Inflammatory macrophage (primary cell): ENCODE measurements at regions not wholly inside any gene's neighbourhood (a gene's known extent, or its start where the extent isn't known, plus 50 kb on each side); places are given as distances from the start of the nearest gene placed in this dataset.

Experiments
- DNase-seq, 2 donors: peaks; one replicate each; pipeline ENCODE4 v3.0.0-alpha.2; 2020 to 2022

DNA sequence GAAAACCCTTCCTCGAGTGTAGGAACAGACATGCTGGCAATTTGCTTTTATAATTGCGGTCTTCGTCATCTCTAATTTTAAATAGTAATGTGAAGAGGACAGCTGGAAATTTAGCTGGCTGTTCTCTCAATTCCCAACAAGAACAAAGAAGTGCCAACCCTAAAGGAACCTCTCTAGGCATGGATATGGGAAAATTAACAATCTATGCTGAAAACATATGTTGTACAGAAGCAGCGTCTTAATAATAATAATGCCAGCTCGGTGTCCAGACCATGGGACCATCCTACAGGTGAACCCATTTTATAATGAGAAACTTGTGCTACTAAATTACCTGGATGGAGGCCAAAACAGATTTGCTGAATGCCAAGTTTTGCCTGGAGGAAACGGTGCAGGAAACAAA lies 641.4 kb upstream of the MGMT start:
- DNase-seq: no peak

DNA sequence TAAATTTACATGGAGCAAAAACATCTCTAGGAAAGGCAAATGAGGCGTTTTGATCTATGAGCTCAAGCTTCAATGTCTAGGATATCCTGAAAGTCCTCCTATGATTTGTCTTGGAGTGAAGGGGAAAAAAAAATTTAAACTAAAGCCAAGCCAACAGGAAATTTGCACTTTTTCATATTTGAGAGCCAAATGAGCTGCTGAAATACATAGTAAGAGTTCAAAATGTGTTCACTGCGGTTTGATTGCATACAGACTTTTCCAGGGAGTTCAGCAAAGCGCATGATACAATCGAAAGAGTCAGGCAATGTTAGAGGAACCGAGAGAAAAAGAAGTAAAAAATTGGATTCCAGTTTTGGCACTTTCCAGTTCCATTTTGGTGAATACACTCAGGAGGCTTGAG lies 633.4 kb upstream of the MGMT start:
- no peak for DNase-seq

- DNase-seq: no peak
Observed at GRCh38 chr10:128835361-128835760, 631.7 kb upstream of the MGMT start.

GRCh38 chr10:128837478-128837877 lies 629.6 kb upstream of the MGMT start:
- no peak for DNase-seq

DNA sequence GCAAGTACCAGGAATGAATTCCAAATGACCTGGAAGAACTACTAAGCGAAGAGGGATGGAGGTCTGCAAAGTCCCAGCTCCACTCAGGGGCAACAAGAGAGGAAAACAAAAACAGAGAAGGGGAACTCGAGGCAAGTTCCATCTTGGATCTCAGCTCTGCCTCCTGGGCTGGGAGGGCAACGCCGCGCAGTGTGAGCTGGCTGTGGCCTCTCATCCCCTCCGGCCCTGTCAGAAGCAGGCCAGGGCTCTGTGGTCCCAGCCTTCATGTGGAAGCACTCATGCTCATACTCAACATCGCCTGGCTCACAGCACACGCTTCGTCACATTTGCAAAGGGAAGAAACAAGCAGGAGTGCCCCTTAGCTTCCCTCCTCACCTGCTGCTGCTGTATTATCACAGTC lies 627.9 kb upstream of the MGMT start:
- no peak for DNase-seq

GRCh38 chr10:128839701-128840100 lies 627.3 kb upstream of the MGMT start:
- DNase-seq: no peak

DNA sequence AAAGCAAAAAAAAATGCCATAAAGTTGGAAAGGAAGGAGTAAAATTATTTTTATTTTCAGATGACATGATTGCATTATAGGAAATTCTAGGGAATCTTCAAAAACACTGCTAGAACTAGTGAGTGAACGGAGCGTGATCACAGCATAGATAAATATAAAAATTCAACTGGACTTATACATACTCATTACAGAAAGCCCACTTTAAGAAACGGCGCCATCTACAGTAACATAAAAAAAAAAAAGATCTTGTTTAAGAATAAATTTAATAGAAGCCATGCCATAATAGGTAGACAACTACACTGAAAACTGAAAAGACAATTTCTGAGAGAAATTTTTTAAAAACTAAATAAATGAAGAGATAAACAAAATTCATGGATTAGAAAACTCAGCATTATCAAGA lies 623.1 kb upstream of the MGMT start:
- no peak for DNase-seq

- DNase-seq: no peak
Observed at GRCh38 chr10:128846927-128847326, 620.1 kb upstream of the MGMT start.

DNA sequence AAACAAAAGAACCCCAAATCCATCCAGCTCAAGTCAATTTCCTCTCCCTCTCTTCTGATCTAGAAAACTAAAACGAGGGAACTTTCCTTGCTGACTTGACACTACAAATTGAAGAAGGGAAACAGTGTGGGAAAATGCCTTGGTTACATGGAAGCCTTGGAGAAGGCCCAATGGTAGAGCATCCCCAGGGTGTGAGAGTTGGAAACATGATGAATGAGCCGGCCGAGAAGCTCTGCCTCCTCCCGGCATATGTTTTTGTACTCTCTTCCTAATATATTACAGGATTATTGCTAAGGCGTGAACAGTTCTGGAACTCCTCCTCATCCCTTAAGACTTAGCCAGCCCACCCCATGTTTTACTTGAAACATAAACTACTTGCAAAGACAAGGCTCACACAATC lies 618.2 kb upstream of the MGMT start:
- no peak for DNase-seq

- no peak for DNase-seq
Observed at GRCh38 chr10:128850647-128851046, 616.4 kb upstream of the MGMT start.

DNA sequence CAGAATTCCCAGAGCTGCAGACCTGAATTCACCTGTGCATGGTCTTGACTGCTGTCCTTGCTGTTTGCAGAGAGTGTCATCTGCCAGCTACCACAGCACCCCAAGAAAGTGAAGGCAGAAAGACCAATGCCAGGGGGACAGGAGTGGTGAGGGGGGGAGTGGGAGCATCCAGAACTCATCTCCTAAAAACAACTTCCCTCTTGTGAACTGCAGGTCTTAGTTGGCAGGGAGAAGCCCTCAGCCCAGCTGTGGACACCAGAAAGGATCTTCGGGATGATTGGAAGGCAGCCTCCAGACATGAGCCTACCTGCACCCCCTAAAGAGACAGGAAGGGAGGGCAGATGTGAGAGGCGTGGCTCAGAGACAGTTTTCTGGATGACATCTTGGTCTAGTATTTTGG lies 615.8 kb upstream of the MGMT start:
- no peak for DNase-seq

DNA sequence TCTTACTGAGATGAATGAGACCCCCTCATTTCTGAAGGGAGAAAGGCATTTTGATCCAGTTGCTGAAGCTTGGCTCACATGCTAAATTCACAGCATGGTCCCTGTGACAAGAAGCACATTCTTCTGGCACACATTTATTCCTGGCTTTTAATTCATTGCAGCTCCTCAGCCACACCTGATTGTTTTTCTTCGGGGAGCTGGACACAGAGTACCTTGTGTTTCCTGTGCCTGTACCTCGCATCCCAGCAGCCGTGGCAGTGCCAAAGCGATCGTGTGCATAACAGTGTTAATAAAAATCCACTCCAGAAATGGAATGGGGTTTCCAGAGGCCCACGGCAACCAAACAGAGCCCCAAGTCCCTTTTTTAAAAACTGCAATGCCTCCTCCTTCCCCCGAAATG lies 615.3 kb upstream of the MGMT start:
- DNase-seq: no peak

DNA sequence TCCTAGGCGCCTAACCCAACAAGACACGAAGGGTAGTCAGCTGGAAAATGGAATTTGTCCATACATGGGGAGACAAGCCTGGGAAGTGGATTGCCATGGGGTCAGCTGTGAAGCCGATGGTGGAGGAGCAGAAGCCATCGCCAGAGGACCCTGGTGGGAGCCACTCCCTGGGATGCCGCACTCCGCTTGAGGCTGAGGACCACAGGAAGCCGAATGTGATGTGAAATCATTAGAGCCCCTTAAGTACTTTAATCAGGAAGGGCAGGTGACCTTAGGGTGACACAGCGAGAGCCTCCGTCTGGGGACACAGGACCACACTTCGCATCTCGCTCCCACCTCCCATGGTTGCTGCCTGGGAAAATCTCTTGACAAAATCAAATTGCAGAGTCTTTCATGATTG lies 614.6 kb upstream of the MGMT start:
- no peak for DNase-seq

GRCh38 chr10:128852902-128853301 lies 614.1 kb upstream of the MGMT start:
- DNase-seq: no peak

DNA sequence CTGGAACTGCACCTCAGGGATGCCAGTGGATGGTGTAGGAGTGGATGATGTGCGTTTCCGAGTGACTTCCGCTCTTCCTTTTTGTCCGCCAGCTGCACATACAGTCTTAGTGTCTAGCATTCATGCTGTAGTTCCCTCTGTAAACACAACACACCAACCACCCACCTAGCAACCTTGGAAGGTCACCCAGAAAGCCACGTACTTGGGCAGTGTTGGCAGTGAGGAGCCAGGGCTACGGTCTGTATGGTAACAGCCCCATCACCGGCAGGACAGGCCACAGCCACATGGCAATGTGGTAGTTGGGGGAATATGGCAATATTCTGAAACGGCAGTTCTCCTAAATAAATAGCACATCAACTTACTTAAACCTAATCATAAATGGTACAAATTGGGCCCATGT lies 613.5 kb upstream of the MGMT start:
- no peak for DNase-seq

DNA sequence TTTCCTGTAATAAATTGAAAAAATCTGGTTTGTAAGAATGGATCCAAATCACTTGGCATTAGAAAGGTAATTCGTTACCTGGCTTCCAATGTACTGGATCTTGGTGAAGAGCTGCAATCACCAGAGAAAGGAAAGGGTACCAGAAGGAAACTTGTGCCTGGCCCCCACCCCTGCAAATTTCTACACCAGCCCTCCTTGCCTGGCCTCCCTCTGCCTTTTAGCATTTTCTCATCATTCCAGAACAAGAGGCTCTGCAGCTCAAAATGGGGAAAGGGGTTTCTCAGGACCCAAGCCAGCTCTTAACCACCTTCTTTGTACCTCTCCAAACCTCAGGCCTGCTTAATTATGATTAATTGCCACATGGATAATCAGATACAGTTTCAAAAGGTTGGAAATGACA lies 612.8 kb upstream of the MGMT start:
- DNase-seq: no peak

GRCh38 chr10:128854963-128855362 lies 612.1 kb upstream of the MGMT start:
- no peak for DNase-seq

- no peak for DNase-seq
Observed at GRCh38 chr10:128855618-128856428, 611.2 kb upstream of the MGMT start.

- peak; percentile 3 to 14 for DNase-seq
Observed at GRCh38 chr10:128859738-128860386, 607.2 kb upstream of the MGMT start.

DNA sequence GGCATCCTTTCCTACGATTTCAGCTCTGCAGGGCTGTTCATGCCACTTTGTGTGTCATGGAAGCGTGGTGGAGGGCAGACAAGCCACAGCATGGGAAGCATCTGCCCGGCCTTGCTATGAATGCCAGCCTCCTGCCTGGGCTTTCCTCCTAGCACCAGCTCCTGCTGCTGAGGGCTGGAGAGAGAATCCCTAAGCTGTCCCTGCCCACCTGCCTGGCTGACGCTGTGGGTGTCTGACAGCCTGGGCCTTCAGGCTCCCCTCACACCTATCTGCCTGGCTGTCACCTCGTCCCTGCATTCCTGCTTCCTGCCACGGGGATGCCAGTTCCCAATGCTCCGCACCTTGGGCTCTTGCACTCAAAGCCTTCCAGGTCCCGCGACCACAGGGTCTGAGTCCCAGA lies 606.5 kb upstream of the MGMT start:
- DNase-seq: no peak

DNA sequence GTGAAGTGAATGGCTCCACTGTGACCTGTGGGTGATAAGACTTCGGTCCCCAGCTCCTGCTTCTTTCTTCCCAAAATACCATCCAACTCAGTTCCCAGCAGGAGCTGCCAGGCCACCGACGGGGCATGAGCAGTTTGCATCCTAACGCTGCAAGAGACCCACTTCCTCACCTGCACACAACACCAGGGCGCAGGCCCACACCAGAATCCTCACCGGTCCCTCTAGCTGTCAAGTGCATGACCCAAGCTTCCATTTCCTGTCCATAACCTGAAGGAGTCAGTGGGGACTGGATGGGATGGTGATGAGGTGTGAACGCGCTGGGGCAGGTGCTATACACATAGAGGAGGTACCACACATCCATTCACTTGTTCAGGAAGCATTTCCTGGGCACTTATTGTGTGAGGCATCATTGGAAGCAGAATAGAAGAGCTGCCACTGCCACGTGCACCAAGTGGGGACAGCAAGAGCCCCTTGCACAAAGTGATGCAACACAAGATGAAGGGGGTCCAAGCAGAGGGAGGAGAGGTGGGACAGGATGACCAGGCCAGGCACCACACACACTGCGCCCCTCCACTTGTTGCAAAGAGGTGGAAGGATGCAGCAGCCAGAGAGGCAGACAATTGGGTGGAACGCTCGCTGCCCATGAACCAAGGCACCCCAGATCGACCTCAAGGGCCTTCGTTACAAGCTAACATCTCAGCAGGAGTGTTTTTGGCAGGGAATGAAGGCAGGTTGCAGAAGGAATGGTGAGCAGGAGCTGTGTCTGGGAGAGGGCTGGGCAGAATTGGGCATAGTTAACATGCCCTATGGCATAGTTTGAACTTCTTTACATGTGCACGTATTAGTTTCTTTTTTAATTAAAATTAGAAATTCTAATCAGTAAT lies 605.8 kb upstream of the MGMT start:
- DNase-seq: no peak

- DNase-seq: no peak
Observed at GRCh38 chr10:128863411-128863810, 603.6 kb upstream of the MGMT start.

DNA sequence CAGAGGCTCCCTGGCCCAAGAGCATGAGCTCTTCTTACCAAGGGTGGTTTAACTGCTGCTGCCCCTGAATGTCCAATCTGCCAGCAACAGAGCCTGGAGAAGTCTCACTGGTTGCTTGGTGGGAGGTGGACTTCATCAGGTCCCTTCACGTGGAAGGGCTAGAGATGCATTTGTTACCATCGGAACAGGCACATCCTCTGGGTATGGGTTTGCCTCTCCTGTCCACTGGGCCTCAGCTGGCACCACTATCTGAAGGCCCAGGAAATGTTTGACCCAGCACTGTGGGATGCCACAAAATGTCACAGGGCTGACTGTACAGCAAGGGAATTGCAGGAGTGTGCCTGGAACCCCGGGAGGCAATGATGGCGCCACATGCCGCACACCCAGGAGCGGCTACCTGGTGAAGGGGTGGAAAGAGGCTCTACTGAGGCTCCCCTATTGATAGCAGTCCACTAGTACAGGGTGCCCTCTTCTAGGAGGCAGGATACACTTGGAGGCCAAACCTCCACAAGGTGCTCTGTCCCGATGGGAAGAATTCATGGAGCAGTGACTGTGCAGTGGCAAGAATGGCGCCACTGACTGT lies 603.1 kb upstream of the MGMT start:
- no peak for DNase-seq
